GM12878 (cell line): ENCODE measurements at regions not wholly inside any gene's neighbourhood (a gene's known extent, or its start where the extent isn't known, plus 50 kb on each side); places are given as distances from the start of the nearest gene placed in this dataset.

Experiments
- ATAC-seq: fragments of 200-7000 bp; cut with Tn5 transposase; 3 replicates; pipeline ENCODE4 v1.9.1; 2020; ENCODE audit warnings: mild to moderate bottlenecking, moderate library complexity
- BruUV-seq: library from RNA; stranded (reverse); fragments of 400-500 nt; replicated peaks from 2 replicates; lab custom pipeline; 2021; lab: Mats Ljungman, UMichigan
- CTCF ChIA-PET: fragments of 300-600 bp; sonication (Branson Sonifier 250); formaldehyde crosslinking; extraction: SDS; loops from one replicate; lab custom pipeline; 2021; ENCODE audit warnings: inconsistent platforms; lab: Yijun Ruan, JAX
- POLR2A ChIA-PET: fragments of 350-600 bp; formaldehyde crosslinking; extraction: SDS; loops from one replicate; lab custom pipeline; 2021; ENCODE audit warnings: inconsistent platforms; lab: Charles Lee
- RAD21 ChIA-PET: fragments of 300-600 bp; sonication (Branson Sonifier 250); formaldehyde crosslinking; loops from one replicate; lab custom pipeline; 2023; ENCODE audit warnings: antibody characterized with exemption; ENCODE audit not compliant: unreplicated experiment; lab: Charles Lee
- SMC1A ChIA-PET: fragments of 300-600 bp; sonication (Branson Sonifier 250); formaldehyde crosslinking; loops from one replicate; lab custom pipeline; 2023; ENCODE audit not compliant: unreplicated experiment, uncharacterized antibody; lab: Charles Lee
- DNase-seq: peaks from one replicate; pipeline ENCODE4 v3.0.0-alpha.2; 2011; ENCODE audit warnings: low read depth, low spot score
- FAIRE-seq: peaks from 3 replicates; lab custom pipeline; 2011; peaks lifted over from hg19 to GRCh38; lab: Jason Lieb, UNC
- H2AFZ ChIP-seq: 2 replicates; pipeline ENCODE4 v1.6.0; 2011; ENCODE audit warnings: low read depth, low read length, control low read depth; ENCODE audit not compliant: control insufficient read depth
- H3K27ac ChIP-seq: 2 replicates; pipeline ENCODE4 v1.5.1; 2011; ENCODE audit warnings: control low read depth; ENCODE audit not compliant: control insufficient read depth, insufficient read depth
- H3K27me3 ChIP-seq, 2 experiments: replicated peaks in 1 of 2; 2 replicates each; pipeline versions ENCODE4 v1.6.0 to v1.6.1; 2011; ENCODE audit warnings: low read length in 1 of 2; ENCODE audit not compliant: control insufficient read depth in 2 of 2, insufficient read depth in 2 of 2
- H3K36me3 ChIP-seq, 2 experiments: 2 replicates each; pipeline ENCODE4 v1.5.1; 2011; ENCODE audit warnings: low read length in 1 of 2; ENCODE audit not compliant: control insufficient read depth in 2 of 2, insufficient read depth in 2 of 2
- H3K4me1 ChIP-seq: 2 replicates; pipeline ENCODE4 v1.6.1; 2011; ENCODE audit warnings: mild to moderate bottlenecking, low read length, moderate library complexity, mixed read lengths; ENCODE audit not compliant: control insufficient read depth, insufficient read depth
- H3K4me2 ChIP-seq: 2 replicates; pipeline ENCODE4 v1.6.0; 2011; ENCODE audit warnings: control low read depth; ENCODE audit not compliant: control insufficient read depth, insufficient read depth
- H3K4me3 ChIP-seq: fragments of 200-600 bp; sonication (generic); 2 replicates; pipeline ENCODE4 v1.5.1; 2016
- H3K79me2 ChIP-seq: 2 replicates; pipeline ENCODE4 v1.6.0; 2011; ENCODE audit warnings: low read length; ENCODE audit not compliant: control insufficient read depth, insufficient read depth
- H3K9ac ChIP-seq: 2 replicates; pipeline ENCODE4 v1.8.0; 2011; ENCODE audit warnings: low read length, control low read depth, mixed read lengths; ENCODE audit not compliant: control insufficient read depth, insufficient read depth
- H3K9me3 ChIP-seq: replicated peaks from 3 replicates; pipeline ENCODE4 v1.5.1; 2011; ENCODE audit warnings: mild to moderate bottlenecking, low read length; ENCODE audit not compliant: control insufficient read depth, insufficient read depth
- H4K20me1 ChIP-seq: 2 replicates; pipeline ENCODE4 v1.6.0; 2011; ENCODE audit not compliant: control insufficient read depth, insufficient read depth
- BCL11A ChIP-seq: IDR thresholded peaks from 2 replicates; pipeline ENCODE4 v1.6.1; 2011; ENCODE audit warnings: low read depth, low read length
- GABPA ChIP-seq: IDR thresholded peaks from 2 replicates; pipeline ENCODE4 v1.6.1; 2014; ENCODE audit warnings: antibody characterized with exemption, low read depth, mild to moderate bottlenecking, inconsistent platforms
- JUND ChIP-seq: IDR thresholded peaks from 2 replicates; pipeline ENCODE4 v1.6.1; 2012; ENCODE audit warnings: low read depth, mild to moderate bottlenecking, low read length, improper control_type of control experiment, moderate library complexity
- KDM1A ChIP-seq: fragments of 200-600 bp; sonication (generic); IDR thresholded peaks from 2 replicates; pipeline ENCODE4 v1.6.1; 2016; ENCODE audit warnings: borderline replicate concordance
- NRF1 ChIP-seq: conservative IDR thresholded peaks from 2 replicates; pipeline ENCODE4 v1.6.1; 2011; ENCODE audit warnings: mild to moderate bottlenecking, low read depth, low read length, improper control_type of control experiment
- RAD21 ChIP-seq: IDR thresholded peaks from 2 replicates; pipeline ENCODE4 v1.6.1; 2011; ENCODE audit warnings: mild to moderate bottlenecking, low read depth, low read length, moderate library complexity; ENCODE audit not compliant: insufficient read depth
- RCOR1 ChIP-seq: conservative IDR thresholded peaks from 2 replicates; pipeline ENCODE4 v1.6.1; 2012; ENCODE audit warnings: low read depth, low read length, improper control_type of control experiment
- STAT1 ChIP-seq: fragments of 450-650 bp; conservative IDR thresholded peaks from 2 replicates; pipeline ENCODE4 v1.6.1; 2014; ENCODE audit warnings: antibody characterized with exemption, mild to moderate bottlenecking
- ZZZ3 ChIP-seq: IDR thresholded peaks from 2 replicates; pipeline ENCODE4 v1.6.1; 2011; ENCODE audit warnings: low read depth; ENCODE audit not compliant: control insufficient read depth, insufficient read length
- WGBS: methylation state at CpG from one replicate; pipeline ENCODE4 v1.1.6; 2016; ENCODE audit warnings: low lambda C conversion rate; ENCODE audit not compliant: insufficient replicate concordance, insufficient coverage; ENCODE audit errors: missing lambda C conversion rate; 5-methylcytosine and 5-hydroxymethylcytosine counted together
- in situ Hi-C: fragments of 300-500 bp; cut with MboI; formaldehyde crosslinking; loops from 9 replicates; pipeline ENCODE4 v1.14.3; 2018; ENCODE audit warnings: mixed read lengths
- intact Hi-C: fragments of 100-400 bp; cut with micrococcal nuclease; formaldehyde crosslinking; loops from one replicate; pipeline ENCODE4 v1.14.2; 2022; ENCODE audit not compliant: unreplicated experiment
- TF ChIP-seq, protein P1 (sequence below): fragments of 450-650 bp; formaldehyde crosslinking; IDR thresholded peaks from 2 replicates; pipeline ENCODE4 v1.4.0; 2020; ENCODE audit warnings: mild to moderate bottlenecking, moderate library complexity
- TF ChIP-seq, protein P2 (sequence below): fragments of 450-650 bp; IDR thresholded peaks from 2 replicates; pipeline ENCODE4 v1.6.1; 2014; ENCODE audit warnings: mild to moderate bottlenecking
- TF ChIP-seq, protein P3 (sequence below): fragments of 450-650 bp; IDR thresholded peaks from 2 replicates; pipeline ENCODE4 v1.6.1; 2017; ENCODE audit warnings: mild to moderate bottlenecking, moderate library complexity
- TF ChIP-seq, protein P4 (sequence below): IDR thresholded peaks from 2 replicates; pipeline ENCODE4 v1.6.1; 2011; ENCODE audit warnings: low read depth, low read length, improper control_type of control experiment, borderline replicate concordance

DNA sequence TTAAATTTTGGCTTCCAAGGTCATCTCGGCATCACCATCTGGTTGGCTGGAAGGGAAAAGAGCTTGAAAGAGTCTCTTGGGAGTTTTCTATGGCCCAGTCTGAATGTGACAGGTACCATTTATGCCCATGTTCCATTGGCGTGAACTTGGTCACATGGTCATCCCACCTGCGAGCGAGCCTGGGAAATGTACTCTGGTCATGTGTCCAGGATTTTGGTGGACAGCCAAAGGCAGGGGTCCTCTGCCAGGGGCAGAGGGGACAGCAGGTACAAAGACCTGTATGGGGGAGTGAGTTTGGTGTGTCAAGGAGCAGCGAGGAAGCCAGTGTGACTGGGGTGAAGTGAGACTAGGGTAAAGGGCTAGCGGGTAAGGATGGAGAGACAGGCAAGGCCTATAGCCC is 112.6 kb downstream of the CDC5L start:
- intact Hi-C loops: no loop called here
- Histone ChIP-seq H2AFZ (no peak overlapping the region), H3K36me3 (no peaks in the 10 kb centered on the region; a peak in 1 of 4 replicates), H3K4me3 (no peak overlapping the region), H3K4me1 (no peaks in the 10 kb centered on the region), H3K4me2 (no peak overlapping the region), H4K20me1 (no peaks in the 10 kb centered on the region), H3K27ac (no peak overlapping the region), H3K79me2 (no peaks in the 10 kb centered on the region), H3K9ac (no peak overlapping the region), H3K9me3 (no peaks in the 10 kb centered on the region), H3K27me3 (0 out of 4 replicates have a peak, but pooled peaks cover 0 to 2% of the 10 kb centered on the region in 2 experiments)
- CTCF ChIA-PET: no interaction called here
- FAIRE-seq: no peak
- WGBS: 36% methylated on average over 6 of the region's 6 CpGs
- in situ Hi-C loops: no loop called here
- POLR2A ChIA-PET: no interaction called here
- SMC1A ChIA-PET: no interaction called here
- BruUV-seq: no TSS peak
- no peak for DNase-seq
- RAD21 ChIA-PET: no interaction called here
- ATAC-seq: no peak
- TF ChIP-seq ZZZ3 (no peak), STAT1 (no peak), RAD21 (no peak), RCOR1 (no peak), KDM1A (no peak), JUND (no peak), NRF1 (no peak), BCL11A (no peak), GABPA (no peak)
- TF ChIP-seq, protein P1, sequence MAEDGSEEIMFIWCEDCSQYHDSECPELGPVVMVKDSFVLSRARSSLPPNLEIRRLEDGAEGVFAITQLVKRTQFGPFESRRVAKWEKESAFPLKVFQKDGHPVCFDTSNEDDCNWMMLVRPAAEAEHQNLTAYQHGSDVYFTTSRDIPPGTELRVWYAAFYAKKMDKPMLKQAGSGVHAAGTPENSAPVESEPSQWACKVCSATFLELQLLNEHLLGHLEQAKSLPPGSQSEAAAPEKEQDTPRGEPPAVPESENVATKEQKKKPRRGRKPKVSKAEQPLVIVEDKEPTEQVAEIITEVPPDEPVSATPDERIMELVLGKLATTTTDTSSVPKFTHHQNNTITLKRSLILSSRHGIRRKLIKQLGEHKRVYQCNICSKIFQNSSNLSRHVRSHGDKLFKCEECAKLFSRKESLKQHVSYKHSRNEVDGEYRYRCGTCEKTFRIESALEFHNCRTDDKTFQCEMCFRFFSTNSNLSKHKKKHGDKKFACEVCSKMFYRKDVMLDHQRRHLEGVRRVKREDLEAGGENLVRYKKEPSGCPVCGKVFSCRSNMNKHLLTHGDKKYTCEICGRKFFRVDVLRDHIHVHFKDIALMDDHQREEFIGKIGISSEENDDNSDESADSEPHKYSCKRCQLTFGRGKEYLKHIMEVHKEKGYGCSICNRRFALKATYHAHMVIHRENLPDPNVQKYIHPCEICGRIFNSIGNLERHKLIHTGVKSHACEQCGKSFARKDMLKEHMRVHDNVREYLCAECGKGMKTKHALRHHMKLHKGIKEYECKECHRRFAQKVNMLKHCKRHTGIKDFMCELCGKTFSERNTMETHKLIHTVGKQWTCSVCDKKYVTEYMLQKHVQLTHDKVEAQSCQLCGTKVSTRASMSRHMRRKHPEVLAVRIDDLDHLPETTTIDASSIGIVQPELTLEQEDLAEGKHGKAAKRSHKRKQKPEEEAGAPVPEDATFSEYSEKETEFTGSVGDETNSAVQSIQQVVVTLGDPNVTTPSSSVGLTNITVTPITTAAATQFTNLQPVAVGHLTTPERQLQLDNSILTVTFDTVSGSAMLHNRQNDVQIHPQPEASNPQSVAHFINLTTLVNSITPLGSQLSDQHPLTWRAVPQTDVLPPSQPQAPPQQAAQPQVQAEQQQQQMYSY (CRISPR knock-in tag): no peak
- TF ChIP-seq, protein P2, sequence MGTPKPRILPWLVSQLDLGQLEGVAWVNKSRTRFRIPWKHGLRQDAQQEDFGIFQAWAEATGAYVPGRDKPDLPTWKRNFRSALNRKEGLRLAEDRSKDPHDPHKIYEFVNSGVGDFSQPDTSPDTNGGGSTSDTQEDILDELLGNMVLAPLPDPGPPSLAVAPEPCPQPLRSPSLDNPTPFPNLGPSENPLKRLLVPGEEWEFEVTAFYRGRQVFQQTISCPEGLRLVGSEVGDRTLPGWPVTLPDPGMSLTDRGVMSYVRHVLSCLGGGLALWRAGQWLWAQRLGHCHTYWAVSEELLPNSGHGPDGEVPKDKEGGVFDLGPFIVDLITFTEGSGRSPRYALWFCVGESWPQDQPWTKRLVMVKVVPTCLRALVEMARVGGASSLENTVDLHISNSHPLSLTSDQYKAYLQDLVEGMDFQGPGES: no peak
- TF ChIP-seq, protein P3, sequence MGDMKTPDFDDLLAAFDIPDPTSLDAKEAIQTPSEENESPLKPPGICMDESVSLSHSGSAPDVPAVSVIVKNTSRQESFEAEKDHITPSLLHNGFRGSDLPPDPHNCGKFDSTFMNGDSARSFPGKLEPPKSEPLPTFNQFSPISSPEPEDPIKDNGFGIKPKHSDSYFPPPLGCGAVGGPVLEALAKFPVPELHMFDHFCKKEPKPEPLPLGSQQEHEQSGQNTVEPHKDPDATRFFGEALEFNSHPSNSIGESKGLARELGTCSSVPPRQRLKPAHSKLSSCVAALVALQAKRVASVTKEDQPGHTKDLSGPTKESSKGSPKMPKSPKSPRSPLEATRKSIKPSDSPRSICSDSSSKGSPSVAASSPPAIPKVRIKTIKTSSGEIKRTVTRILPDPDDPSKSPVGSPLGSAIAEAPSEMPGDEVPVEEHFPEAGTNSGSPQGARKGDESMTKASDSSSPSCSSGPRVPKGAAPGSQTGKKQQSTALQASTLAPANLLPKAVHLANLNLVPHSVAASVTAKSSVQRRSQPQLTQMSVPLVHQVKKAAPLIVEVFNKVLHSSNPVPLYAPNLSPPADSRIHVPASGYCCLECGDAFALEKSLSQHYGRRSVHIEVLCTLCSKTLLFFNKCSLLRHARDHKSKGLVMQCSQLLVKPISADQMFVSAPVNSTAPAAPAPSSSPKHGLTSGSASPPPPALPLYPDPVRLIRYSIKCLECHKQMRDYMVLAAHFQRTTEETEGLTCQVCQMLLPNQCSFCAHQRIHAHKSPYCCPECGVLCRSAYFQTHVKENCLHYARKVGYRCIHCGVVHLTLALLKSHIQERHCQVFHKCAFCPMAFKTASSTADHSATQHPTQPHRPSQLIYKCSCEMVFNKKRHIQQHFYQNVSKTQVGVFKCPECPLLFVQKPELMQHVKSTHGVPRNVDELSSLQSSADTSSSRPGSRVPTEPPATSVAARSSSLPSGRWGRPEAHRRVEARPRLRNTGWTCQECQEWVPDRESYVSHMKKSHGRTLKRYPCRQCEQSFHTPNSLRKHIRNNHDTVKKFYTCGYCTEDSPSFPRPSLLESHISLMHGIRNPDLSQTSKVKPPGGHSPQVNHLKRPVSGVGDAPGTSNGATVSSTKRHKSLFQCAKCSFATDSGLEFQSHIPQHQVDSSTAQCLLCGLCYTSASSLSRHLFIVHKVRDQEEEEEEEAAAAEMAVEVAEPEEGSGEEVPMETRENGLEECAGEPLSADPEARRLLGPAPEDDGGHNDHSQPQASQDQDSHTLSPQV: no peak
- TF ChIP-seq, protein P4, sequence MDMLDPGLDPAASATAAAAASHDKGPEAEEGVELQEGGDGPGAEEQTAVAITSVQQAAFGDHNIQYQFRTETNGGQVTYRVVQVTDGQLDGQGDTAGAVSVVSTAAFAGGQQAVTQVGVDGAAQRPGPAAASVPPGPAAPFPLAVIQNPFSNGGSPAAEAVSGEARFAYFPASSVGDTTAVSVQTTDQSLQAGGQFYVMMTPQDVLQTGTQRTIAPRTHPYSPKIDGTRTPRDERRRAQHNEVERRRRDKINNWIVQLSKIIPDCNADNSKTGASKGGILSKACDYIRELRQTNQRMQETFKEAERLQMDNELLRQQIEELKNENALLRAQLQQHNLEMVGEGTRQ: no peak
